Kidney epithelial cell (primary cell): ENCODE measurements at regions not wholly inside any gene's neighbourhood (a gene's known extent, or its start where the extent isn't known, plus 50 kb on each side); places are given as distances from the start of the nearest gene placed in this dataset.

Experiments used
- DNase-seq: peaks from one replicate; pipeline ENCODE4 v3.0.0-alpha.2; 2010; ENCODE audit warnings: low read depth
- H3K27me3 ChIP-seq: 2 replicates; pipeline ENCODE4 v1.6.0; 2011; ENCODE audit warnings: low read length; ENCODE audit not compliant: control insufficient read depth, insufficient read depth
- H3K36me3 ChIP-seq: 2 replicates; pipeline ENCODE4 v1.5.1; 2011; ENCODE audit warnings: low read length; ENCODE audit not compliant: control insufficient read depth, insufficient read depth
- H3K4me3 ChIP-seq: 2 replicates; pipeline ENCODE4 v1.5.1; 2011; ENCODE audit warnings: low read depth, mild to moderate bottlenecking, control low read depth, low read length
- CTCF ChIP-seq: IDR thresholded peaks from 2 replicates; pipeline ENCODE4 v1.5.1; 2011; ENCODE audit warnings: mild to moderate bottlenecking, moderate library complexity, low read length, control low read depth, inconsistent platforms; ENCODE audit not compliant: insufficient read depth, poor library complexity, severe bottlenecking

- H3K4me3 ChIP-seq = no peak overlapping the region
- TF ChIP-seq CTCF = no peak
- H3K36me3 ChIP-seq = no peaks in the 10 kb centered on the region
- no peak for DNase-seq
- no peaks in the 10 kb centered on the region for H3K27me3 ChIP-seq
Observed at GRCh38 chr1:101605878-101606277, 369.1 kb downstream of the S1PR1 start.

- no peaks in the 10 kb centered on the region for H3K27me3 ChIP-seq
- H3K4me3 ChIP-seq = no peak overlapping the region
- DNase-seq = no peak
- H3K36me3 ChIP-seq = no peaks in the 10 kb centered on the region
- TF ChIP-seq CTCF = no peak
Observed at GRCh38 chr1:101613546-101613945, 376.7 kb downstream of the S1PR1 start.

GRCh38 chr1:101618900-101619299 is 377.8 kb downstream of the OLFM3 start:
- Histone ChIP-seq H3K36me3 (no peaks in the 10 kb centered on the region), H3K27me3 (no peaks in the 10 kb centered on the region), H3K4me3 (no peak overlapping the region)
- no peak for DNase-seq
- no peak for TF ChIP-seq CTCF

GRCh38 chr1:101632548-101633272 is 364.0 kb downstream of the OLFM3 start:
- Histone ChIP-seq H3K4me3 (no peak overlapping the region), H3K27me3 (no peaks in the 10 kb centered on the region), H3K36me3 (no peaks in the 10 kb centered on the region)
- no peak for TF ChIP-seq CTCF
- DNase-seq = no peak

GRCh38 chr1:101645810-101646209 is 350.9 kb downstream of the OLFM3 start:
- no peak for TF ChIP-seq CTCF
- Histone ChIP-seq H3K4me3 (no peak overlapping the region), H3K27me3 (no peaks in the 10 kb centered on the region), H3K36me3 (no peaks in the 10 kb centered on the region)
- DNase-seq = no peak

- TF ChIP-seq CTCF = no peak
- DNase-seq = no peak
- Histone ChIP-seq H3K4me3 (no peak overlapping the region), H3K27me3 (no peaks in the 10 kb centered on the region), H3K36me3 (no peaks in the 10 kb centered on the region)
Observed at GRCh38 chr1:101652484-101652883, 344.2 kb downstream of the OLFM3 start.
